Occipital lobe (tissue), 1 donor: ENCODE measurements at regions not wholly inside any gene's neighbourhood (a gene's known extent, or its start where the extent isn't known, plus 50 kb on each side); places are given as distances from the start of the nearest gene placed in this dataset.

Experiments
- DNase-seq: peaks from one replicate; lab custom pipeline; 2025; lab: John Stamatoyannopoulos, UW

- DNase-seq = no peak
Observed at GRCh38 chr4:180103794-180104193, 2139.4 kb upstream of the TENM3 start.

DNA sequence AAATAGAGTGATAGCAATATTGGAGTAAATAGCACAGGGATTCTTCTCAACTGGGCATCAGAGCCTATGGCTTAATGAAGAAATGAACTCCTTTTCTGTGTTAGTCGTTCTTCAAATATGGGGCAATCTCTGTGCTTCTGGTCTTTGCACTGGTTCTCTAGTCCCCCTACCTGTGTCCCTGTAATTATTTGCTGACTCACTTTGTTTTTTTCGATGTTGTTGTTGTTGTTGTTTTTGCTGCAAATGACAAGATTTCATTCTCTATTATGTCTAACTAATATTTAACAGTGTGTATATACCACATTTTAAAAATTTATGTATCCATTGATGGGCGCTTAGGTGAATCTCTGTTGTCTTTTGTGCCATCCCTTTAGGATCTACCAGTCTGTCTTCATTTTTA is 2137.8 kb upstream of the TENM3 start:
- DNase-seq = no peak

DNA sequence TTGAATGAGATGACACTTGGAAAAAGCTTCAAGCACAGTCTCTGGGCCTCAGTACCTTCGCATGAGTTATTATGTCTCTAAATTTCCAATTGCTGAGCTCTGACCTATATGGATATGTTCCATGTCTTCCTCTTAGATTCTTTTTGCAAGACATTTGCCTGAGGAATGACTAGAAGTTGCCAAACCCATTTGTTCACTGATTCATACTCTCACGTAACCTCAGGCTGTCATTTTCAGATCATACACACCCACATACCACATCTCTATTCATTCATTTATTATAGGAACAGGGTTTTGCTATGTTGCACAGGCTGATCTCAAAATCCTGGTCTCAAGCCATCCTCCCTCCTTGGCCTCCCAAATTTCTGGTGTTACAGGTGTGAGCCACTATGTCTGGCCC is 2137.1 kb upstream of the TENM3 start:
- no peak for DNase-seq

- no peak for DNase-seq
Observed at GRCh38 chr4:180106997-180107396, 2136.2 kb upstream of the TENM3 start.

DNA sequence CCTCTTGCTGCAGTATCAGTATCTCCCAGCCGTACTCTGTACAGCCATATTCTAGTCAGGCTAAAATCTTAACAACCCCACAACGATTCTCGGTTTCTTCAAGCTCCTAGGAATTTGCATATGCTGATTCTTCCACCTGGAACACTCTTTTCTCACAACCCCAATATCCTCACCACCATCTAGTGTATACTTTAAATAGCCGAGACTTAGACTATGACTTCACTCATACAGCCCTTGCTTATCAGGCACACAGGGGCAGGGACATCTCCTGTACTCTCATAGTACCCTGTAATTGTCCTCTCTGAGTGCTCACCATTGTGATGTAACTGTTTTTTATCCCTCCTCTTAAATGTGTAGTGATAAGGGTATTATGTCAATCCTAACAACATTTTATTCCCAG is 2126.4 kb upstream of the TENM3 start:
- no peak for DNase-seq

GRCh38 chr4:180120068-180120467 is 2123.1 kb upstream of the TENM3 start:
- no peak for DNase-seq

DNA sequence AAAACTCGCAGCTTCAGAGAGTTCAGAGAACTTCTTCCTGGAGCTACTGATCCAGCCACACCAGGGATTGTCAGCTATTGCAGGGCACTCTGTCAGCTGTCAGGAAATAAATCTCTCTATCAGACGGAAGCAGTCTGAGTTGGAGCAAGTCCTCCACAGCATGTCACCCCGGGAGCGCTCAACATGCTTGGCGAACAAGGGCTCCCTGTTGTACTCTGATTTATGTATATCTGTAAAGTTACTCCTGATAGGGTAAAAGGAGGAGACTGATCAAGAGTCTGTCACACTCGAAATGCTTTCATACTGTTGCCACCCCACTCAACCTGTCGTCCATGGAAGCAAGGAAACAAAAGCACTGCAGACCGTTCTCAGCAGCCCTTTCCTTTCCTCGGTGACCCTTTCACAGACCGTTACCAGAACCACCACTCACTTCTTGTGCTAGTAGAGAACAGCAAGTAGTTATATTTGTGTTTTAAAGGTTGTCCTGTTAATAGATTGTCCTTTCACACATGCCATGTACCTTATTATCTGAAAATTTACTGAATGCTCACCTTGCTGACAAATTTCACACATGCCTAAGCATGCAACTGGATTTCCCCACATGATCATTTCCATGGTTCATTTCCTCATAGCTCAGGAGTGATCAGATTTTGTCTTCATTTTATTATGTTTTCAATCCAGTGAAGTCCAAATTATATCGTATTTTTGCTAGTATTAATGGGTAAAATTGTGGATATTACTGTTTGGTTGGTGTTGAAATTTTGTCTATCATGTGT is 2108.9 kb upstream of the TENM3 start:
- DNase-seq = peak; percentile 0

DNA sequence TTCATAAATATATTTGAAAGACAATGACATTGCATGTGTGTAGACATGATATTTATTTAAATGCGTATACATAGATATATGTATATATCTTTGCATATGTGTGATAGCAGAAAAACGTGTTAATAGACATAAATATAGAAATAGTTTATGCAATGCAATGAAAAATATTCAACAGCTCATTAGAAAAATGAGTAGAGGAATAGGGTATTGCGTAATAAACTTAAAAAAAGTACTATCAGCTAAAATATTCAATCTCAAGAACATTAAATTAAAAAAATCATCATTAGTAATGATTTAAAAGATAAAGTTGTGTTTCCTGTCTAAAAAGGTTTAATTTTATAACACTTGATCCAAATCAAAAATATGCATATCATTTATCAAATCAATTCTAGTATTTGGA is 2101.5 kb upstream of the TENM3 start:
- no peak for DNase-seq

GRCh38 chr4:180148737-180149136 is 2094.5 kb upstream of the TENM3 start:
- no peak for DNase-seq

- no peak for DNase-seq
Observed at GRCh38 chr4:180150818-180151217, 2092.4 kb upstream of the TENM3 start.

GRCh38 chr4:180152831-180153230 is 2090.4 kb upstream of the TENM3 start:
- DNase-seq = no peak

GRCh38 chr4:180153587-180153986 is 2089.6 kb upstream of the TENM3 start:
- DNase-seq = no peak

- DNase-seq = no peak
Observed at GRCh38 chr4:180156684-180157083, 2086.5 kb upstream of the TENM3 start.

DNA sequence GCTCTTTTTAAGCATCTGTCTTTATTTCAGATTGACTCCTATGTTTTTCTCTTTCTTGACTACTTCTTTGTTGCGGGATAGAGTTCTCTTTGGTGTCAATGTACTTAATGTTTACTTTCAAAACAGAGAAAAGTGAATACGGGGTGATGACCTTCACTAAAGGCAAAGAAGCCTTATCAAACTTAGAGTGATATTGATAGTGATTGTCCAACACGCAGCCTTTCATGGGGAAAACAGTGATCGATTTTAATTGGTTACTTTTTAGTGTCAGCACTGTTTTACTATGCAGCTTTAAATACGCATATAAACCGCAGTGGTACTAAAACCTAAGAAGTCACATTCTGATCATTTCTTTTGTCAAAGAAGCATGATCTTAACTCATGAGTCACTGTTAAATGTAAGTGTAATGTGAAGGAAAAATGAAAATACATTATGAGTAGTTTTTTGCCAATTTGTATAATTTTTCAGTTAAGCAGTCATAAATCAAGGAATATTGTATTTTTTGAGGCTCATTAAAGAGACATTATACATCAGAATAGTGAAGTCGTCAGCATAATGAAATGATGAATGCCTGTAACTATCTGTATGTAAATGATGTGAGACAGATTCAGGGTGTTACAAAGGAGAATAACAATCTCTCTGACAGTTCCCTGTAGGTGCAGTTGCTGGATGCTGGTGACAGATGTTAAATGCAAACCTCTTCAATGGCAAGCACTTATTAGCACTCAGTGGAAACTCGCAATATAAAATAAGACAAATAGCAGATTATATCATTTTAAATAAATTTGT is 2082.8 kb upstream of the TENM3 start:
- DNase-seq = no peak

DNA sequence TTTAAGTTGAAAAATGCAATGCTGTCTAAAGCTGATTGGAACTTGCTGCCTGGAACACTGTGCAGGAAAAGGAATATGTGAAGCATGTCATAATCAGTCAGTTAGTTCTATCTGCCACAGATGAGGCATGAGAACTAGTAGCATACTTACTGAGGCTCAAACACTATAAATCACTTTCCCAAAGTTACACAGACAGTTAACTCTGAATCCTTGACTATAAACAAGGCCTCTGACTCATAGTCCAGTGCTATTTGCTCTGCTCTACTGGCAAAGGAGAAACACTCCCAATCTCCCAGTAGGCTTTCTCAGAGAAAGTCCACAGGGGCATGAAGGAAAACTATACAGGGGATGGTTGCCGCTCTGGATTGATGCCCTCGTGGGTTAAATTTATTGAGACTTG is 2078.4 kb upstream of the TENM3 start:
- DNase-seq = no peak

DNA sequence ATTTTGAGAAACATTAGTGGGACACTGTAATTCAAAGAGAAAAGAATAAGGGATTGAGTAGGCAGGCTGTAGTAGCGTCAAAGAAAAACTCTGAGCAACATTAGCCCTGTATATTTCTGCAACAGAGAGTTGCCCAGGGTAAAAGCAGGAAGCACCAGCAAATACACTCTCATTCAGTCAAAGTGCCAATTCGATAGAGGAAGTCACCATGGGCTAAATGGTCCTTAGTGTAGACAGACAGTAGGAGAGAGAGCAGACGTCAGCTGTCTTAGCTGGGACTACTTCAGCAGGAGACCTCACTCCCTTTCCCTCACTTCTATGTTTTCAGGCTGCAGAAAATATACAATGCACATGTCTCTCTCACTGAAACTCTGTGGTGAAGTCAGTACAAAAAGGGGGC is 2073.8 kb upstream of the TENM3 start:
- no peak for DNase-seq

- no peak for DNase-seq
Observed at GRCh38 chr4:180169966-180170365, 2073.2 kb upstream of the TENM3 start.

DNA sequence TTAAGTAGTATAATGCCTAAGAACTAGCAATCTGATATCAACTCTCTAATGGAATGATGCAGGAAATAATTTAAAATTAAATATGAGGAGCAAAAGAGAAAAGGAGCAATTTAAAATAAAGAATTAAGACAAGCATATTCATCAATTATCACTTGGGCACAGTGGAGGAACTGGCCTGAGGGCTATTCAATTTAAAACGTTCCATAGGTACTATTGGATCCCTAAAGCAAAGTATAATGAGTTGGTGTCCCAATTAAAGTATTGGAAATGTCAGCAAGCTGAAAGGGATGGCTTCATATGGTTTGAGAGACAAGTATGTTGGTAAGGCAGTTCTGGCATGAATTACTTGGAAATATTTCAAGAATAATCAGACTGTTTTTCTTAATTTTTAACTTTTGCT is 2064.1 kb upstream of the TENM3 start:
- no peak for DNase-seq

- no peak for DNase-seq
Observed at GRCh38 chr4:180189666-180190065, 2053.5 kb upstream of the TENM3 start.

DNA sequence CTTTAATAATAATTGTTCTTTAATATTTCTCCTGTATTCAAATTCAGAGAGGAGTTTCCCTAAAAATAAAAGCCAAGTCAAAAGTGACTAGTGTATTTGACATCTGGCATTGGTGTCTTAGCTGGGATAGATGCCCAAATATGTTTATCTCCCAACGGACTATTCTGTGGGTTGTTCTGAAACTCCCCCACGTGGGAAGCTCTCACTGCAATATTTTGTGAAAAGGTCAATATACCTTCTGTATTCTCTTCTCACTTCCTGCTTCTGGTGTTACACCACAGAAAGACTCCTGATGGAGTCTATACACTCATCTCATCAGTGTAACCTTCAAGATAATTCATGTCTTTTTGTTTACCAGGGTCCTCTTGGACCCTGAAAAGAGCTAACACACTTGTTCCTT is 2052.8 kb upstream of the TENM3 start:
- DNase-seq = no peak

- DNase-seq = no peak
Observed at GRCh38 chr4:180197471-180197870, 2045.7 kb upstream of the TENM3 start.

DNA sequence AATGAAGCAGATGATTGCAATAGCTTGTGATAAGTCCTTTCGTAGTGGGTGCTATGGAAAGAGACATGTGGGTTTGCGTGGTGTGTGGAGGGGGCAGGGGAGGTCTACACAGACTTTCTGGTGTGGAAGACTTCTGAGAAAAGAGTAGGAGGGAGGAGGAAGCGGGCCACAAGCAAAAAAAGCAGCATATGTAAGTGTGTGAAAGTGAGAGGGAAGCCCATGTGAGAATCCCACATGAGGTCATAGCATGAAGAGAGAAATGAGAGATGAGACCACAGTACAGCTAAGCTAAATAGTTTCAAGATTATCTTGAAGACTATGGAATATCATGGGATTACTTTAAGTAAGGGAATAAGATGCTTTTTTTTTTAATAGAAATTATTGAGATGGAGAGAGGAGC is 2039.9 kb upstream of the TENM3 start:
- DNase-seq = no peak

- DNase-seq = no peak
Observed at GRCh38 chr4:180205276-180205675, 2037.9 kb upstream of the TENM3 start.
